ENCODE measurements at regions not wholly inside any gene's neighbourhood (a gene's known extent, or its start where the extent isn't known, plus 50 kb on each side); places are given as distances from the start of the nearest gene placed in this dataset.
"Not testable (repeated sequence)": the region's sequence is repeated elsewhere in the genome, so short reads cannot be mapped to it uniquely, and the experiment has no call there.

GRCh38 chr18:38644875-38645641 is 1079.5 kb upstream of the CELF4 start:
- no peak for DNase-seq

- DNase-seq = no peak
Measured at GRCh38 chr18:38642711-38643110, 1077.1 kb upstream of the CELF4 start.

- not testable (repeated sequence) for DNase-seq
Measured at GRCh38 chr18:38639700-38640099, 1074.1 kb upstream of the CELF4 start.

GRCh38 chr18:38635709-38636430 is 1070.3 kb upstream of the CELF4 start:
- DNase-seq = no peak

GRCh38 chr18:38634117-38634516 is 1068.5 kb upstream of the CELF4 start:
- DNase-seq = no peak

- no peak for DNase-seq
Measured at GRCh38 chr18:38633333-38633732, 1067.7 kb upstream of the CELF4 start.

GRCh38 chr18:38619129-38619528 is 1053.5 kb upstream of the CELF4 start:
- no peak for DNase-seq

- no peak for DNase-seq
Measured at GRCh38 chr18:38616306-38616705, 1050.7 kb upstream of the CELF4 start.

GRCh38 chr18:38612904-38613303 is 1047.3 kb upstream of the CELF4 start:
- no peak for DNase-seq

- peak; percentile 51 for DNase-seq
Measured at GRCh38 chr18:38611036-38611964, 1045.7 kb upstream of the CELF4 start.

- no peak for DNase-seq
Measured at GRCh38 chr18:38606841-38607240, 1041.2 kb upstream of the CELF4 start.

- DNase-seq = no peak
Measured at GRCh38 chr18:38602341-38602740, 1036.7 kb upstream of the CELF4 start.

- no peak for DNase-seq
Measured at GRCh38 chr18:38587571-38587970, 1022.0 kb upstream of the CELF4 start.

GRCh38 chr18:38586327-38586726 is 1020.7 kb upstream of the CELF4 start:
- DNase-seq = no peak

GRCh38 chr18:38579764-38580163 is 1014.2 kb upstream of the CELF4 start:
- no peak for DNase-seq

GRCh38 chr18:38576916-38577315 is 1011.3 kb upstream of the CELF4 start:
- no peak for DNase-seq

GRCh38 chr18:38576349-38576748 is 1010.8 kb upstream of the CELF4 start:
- no peak for DNase-seq

- DNase-seq = no peak
Measured at GRCh38 chr18:38575648-38576047, 1010.0 kb upstream of the CELF4 start.

- no peak for DNase-seq
Measured at GRCh38 chr18:38575023-38575422, 1009.4 kb upstream of the CELF4 start.

GRCh38 chr18:38572554-38573111 is 1007.0 kb upstream of the CELF4 start:
- peak; percentile 4 for DNase-seq

GRCh38 chr18:38571651-38572050 is 1006.1 kb upstream of the CELF4 start:
- no peak for DNase-seq

- DNase-seq = no peak
Measured at GRCh38 chr18:38565513-38565912, 999.9 kb upstream of the CELF4 start.

- no peak for DNase-seq
Measured at GRCh38 chr18:38563396-38563980, 997.9 kb upstream of the CELF4 start.
